Fibroblast of lung (primary cell): ENCODE measurements at regions not wholly inside any gene's neighbourhood (a gene's known extent, or its start where the extent isn't known, plus 50 kb on each side); places are given as distances from the start of the nearest gene placed in this dataset.

ENCODE experiments used
- DNase-seq, 2 donors: peaks; one replicate each; pipeline versions ENCODE4 v3.0.0 to v3.0.0-alpha.2; 2010; ENCODE audit warnings: low read depth in 2 of 2
- H2AFZ ChIP-seq: 2 replicates; pipeline ENCODE4 v1.5.1; 2012; ENCODE audit warnings: low read length, control low read depth, inconsistent platforms
- H3K27ac ChIP-seq: 2 replicates; pipeline ENCODE4 v1.5.1; 2011; ENCODE audit warnings: low read length, control low read depth; ENCODE audit not compliant: insufficient read depth
- H3K27me3 ChIP-seq: 2 replicates; pipeline ENCODE4 v1.5.1; 2011; ENCODE audit warnings: mild to moderate bottlenecking, low read length; ENCODE audit not compliant: control insufficient read depth, insufficient read depth
- H3K36me3 ChIP-seq: 2 replicates; pipeline ENCODE4 v1.5.1; 2011; ENCODE audit warnings: low read length; ENCODE audit not compliant: control insufficient read depth, insufficient read depth
- H3K4me1 ChIP-seq: 2 replicates; pipeline ENCODE4 v1.5.1; 2011; ENCODE audit warnings: low read length; ENCODE audit not compliant: control insufficient read depth, insufficient read depth; ENCODE audit errors: extremely low read depth
- H3K4me2 ChIP-seq: 2 replicates; pipeline ENCODE4 v1.5.1; 2011; ENCODE audit warnings: low read length, control low read depth; ENCODE audit not compliant: insufficient read depth; ENCODE audit errors: extremely low read depth
- H3K4me3 ChIP-seq, 4 experiments: fragments of 200-600 bp in 1 of 4; sonication (generic) in 1 of 4; replicated peaks in 1 of 4; 2 replicates each; pipeline ENCODE4 v1.5.1; 2011 to 2016; ENCODE audit warnings: low read length in 4 of 4, low read depth in 3 of 4, mild to moderate bottlenecking in 3 of 4, control low read depth in 2 of 4, inconsistent platforms in 1 of 4, mixed read lengths in 1 of 4; ENCODE audit not compliant: insufficient read depth in 1 of 4; ENCODE audit errors: control extremely low read depth in 1 of 4
- H3K79me2 ChIP-seq: 2 replicates; pipeline ENCODE4 v1.5.1; 2012; ENCODE audit warnings: mild to moderate bottlenecking, low read length, inconsistent platforms; ENCODE audit not compliant: control insufficient read depth, insufficient read depth
- H3K9ac ChIP-seq: 2 replicates; pipeline ENCODE4 v1.5.1; 2011; ENCODE audit warnings: mild to moderate bottlenecking, low read length, control low read depth; ENCODE audit not compliant: insufficient read depth
- H3K9me3 ChIP-seq: 2 replicates; pipeline ENCODE4 v1.5.1; 2012; ENCODE audit warnings: low read depth, low read length; ENCODE audit not compliant: control insufficient read depth, insufficient read depth
- H4K20me1 ChIP-seq: 2 replicates; pipeline ENCODE4 v1.5.1; 2011; ENCODE audit warnings: low read length; ENCODE audit not compliant: control insufficient read depth, insufficient read depth; ENCODE audit errors: extremely low read depth
- CTCF ChIP-seq, 2 donors: IDR thresholded peaks in 1 of 2; conservative IDR thresholded peaks in 1 of 2; 1 replicate in 1 of 2; 2 replicates in 1 of 2; pipeline ENCODE4 v1.5.1; 2011 to 2012; ENCODE audit warnings: low read length in 2 of 2, control low read depth in 1 of 2, inconsistent platforms in 1 of 2, low read depth in 1 of 2, mild to moderate bottlenecking in 1 of 2
- EZH2 ChIP-seq: IDR thresholded peaks from 2 replicates; pipeline ENCODE4 v1.5.1; 2012; ENCODE audit warnings: low read length, control low read depth, mild to moderate bottlenecking; ENCODE audit errors: missing control alignments

GRCh38 chr21:20396798-20397197 lies 601.4 kb upstream of the NCAM2 start:
- H3K36me3 ChIP-seq = no peaks in the 10 kb centered on the region
- no peak overlapping the region for H3K4me3 ChIP-seq
- no peaks in the 10 kb centered on the region for H4K20me1 ChIP-seq
- no peak for DNase-seq
- H3K4me2 ChIP-seq = no peak overlapping the region
- H3K79me2 ChIP-seq = no peaks in the 10 kb centered on the region
- no peak for TF ChIP-seq EZH2
- no peak for TF ChIP-seq CTCF (conservative IDR thresholded peaks at IDR 0.05 in 1 of 2, IDR thresholded peaks at IDR 0.05 in 1 of 2; ENCODE audit: low read depth in 1 of 2, low read length in 2 of 2)
- no peak overlapping the region for H3K9ac ChIP-seq
- H3K27me3 ChIP-seq = no peaks in the 10 kb centered on the region
- H3K27ac ChIP-seq = no peak overlapping the region
- no peaks in the 10 kb centered on the region for H3K4me1 ChIP-seq
- H2AFZ ChIP-seq = no peak overlapping the region
- no peaks in the 10 kb centered on the region for H3K9me3 ChIP-seq

GRCh38 chr21:20404915-20405314 lies 593.3 kb upstream of the NCAM2 start:
- Histone ChIP-seq H3K27me3 (no peaks in the 10 kb centered on the region), H3K9ac (no peak overlapping the region), H3K79me2 (no peaks in the 10 kb centered on the region), H3K27ac (no peak overlapping the region), H4K20me1 (no peaks in the 10 kb centered on the region), H3K36me3 (no peaks in the 10 kb centered on the region), H3K4me2 (no peak overlapping the region), H3K9me3 (no peaks in the 10 kb centered on the region), H2AFZ (no peak overlapping the region), H3K4me3 (no peak overlapping the region), H3K4me1 (no peaks in the 10 kb centered on the region)
- TF ChIP-seq CTCF (conservative IDR thresholded peaks at IDR 0.05 in 1 of 2, IDR thresholded peaks at IDR 0.05 in 1 of 2; ENCODE audit: low read depth in 1 of 2, low read length in 2 of 2) = no peak
- no peak for TF ChIP-seq EZH2
- no peak for DNase-seq

GRCh38 chr21:20418353-20418752 lies 579.9 kb upstream of the NCAM2 start:
- DNase-seq = no peak
- H3K9me3 ChIP-seq = no peaks in the 10 kb centered on the region
- no peaks in the 10 kb centered on the region for H3K79me2 ChIP-seq
- H3K9ac ChIP-seq = no peak overlapping the region
- H3K4me1 ChIP-seq = no peaks in the 10 kb centered on the region
- no peak overlapping the region for H3K27ac ChIP-seq
- H3K4me3 ChIP-seq = no peak overlapping the region
- H4K20me1 ChIP-seq = no peaks in the 10 kb centered on the region
- no peaks in the 10 kb centered on the region for H3K27me3 ChIP-seq
- no peak overlapping the region for H3K4me2 ChIP-seq
- TF ChIP-seq CTCF (conservative IDR thresholded peaks at IDR 0.05 in 1 of 2, IDR thresholded peaks at IDR 0.05 in 1 of 2; ENCODE audit: low read depth in 1 of 2, low read length in 2 of 2) (no peak), EZH2 (no peak)
- H3K36me3 ChIP-seq = no peaks in the 10 kb centered on the region
- no peak overlapping the region for H2AFZ ChIP-seq
